Dedifferentiated amniotic fluid mesenchymal stem cell (primary cell): ENCODE measurements at regions not wholly inside any gene's neighbourhood (a gene's known extent, or its start where the extent isn't known, plus 50 kb on each side); places are given as distances from the start of the nearest gene placed in this dataset.

Experiments
- DNase-seq: peaks from one replicate; pipeline ENCODE4 v3.0.0-alpha.2; 2016; ENCODE audit errors: extremely low spot score

- DNase-seq, result peak; percentile 30
These were observed 136.9 kb upstream of the CDK6 start for GRCh38 chr7:92973293-92973731.

GRCh38 chr7:92972441-92972840 is 136.1 kb upstream of the CDK6 start:
- DNase-seq, result no peak

GRCh38 chr7:92969061-92969460 is 132.7 kb upstream of the CDK6 start:
- no peak for DNase-seq

- DNase-seq, result no peak
These were observed 132.1 kb upstream of the CDK6 start for GRCh38 chr7:92968502-92968901.

GRCh38 chr7:92967238-92967637 is 130.9 kb upstream of the CDK6 start:
- no peak for DNase-seq

DNA sequence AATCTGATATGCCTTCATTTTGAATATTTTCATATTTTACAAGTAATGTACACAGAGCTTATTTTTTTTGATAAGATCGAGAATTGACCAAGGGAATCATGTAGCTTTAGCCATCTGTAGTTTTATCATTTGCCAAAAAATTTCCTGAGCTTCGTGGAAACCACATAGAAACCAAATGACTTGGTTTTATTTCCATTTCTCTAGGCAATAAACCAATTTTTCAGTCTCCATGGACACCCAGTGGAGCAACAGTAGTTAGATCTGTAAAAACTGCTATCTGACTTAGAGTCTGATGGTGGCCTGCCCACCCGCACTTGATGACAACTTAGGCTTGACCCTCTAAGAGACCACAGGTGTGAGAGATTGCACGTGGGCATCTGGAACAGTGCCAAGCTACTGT is 127.8 kb upstream of the CDK6 start:
- no peak for DNase-seq

GRCh38 chr7:92963566-92963965 is 127.2 kb upstream of the CDK6 start:
- DNase-seq, result no peak

DNA sequence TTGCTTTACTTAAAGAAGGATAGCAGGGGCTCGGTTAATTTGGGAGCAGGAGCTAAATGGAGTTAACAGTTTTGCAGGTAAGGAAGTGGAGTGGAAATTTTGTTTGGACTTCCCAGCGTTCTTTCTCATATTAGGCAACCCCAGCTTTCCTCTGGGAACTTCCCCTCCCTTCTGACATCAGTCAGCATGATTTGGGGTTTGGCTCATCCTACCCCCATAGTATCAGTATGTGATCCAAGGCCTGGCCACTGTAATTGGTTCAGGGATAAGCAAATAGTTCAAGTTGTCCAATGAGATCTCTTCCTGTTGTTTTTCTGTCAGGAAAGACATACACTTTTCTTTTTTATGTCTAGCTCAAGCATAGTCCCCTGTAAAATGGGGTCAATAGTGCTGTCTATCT is 125.6 kb upstream of the CDK6 start:
- DNase-seq, result no peak

- no peak for DNase-seq
These were observed 120.2 kb upstream of the CDK6 start for GRCh38 chr7:92956575-92956974.

DNA sequence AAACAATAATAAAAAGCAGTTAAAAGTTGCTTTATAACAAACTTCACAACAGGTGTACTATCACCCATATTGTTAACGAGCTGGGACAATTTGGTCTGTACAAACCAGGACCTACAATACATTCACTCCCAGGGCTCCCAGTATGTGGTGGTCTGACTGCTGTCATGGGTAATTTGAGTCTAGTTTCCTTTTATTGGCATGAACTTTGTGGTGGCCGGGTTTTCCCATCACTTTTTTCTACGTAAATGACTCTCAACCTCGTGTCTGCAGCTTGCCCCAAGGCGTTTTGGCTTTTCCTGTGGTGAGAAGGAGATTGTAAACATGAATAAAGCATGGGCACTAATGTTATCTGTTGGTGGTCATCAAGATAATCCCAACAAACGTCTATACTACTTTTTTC is 118.7 kb upstream of the CDK6 start:
- no peak for DNase-seq

DNA sequence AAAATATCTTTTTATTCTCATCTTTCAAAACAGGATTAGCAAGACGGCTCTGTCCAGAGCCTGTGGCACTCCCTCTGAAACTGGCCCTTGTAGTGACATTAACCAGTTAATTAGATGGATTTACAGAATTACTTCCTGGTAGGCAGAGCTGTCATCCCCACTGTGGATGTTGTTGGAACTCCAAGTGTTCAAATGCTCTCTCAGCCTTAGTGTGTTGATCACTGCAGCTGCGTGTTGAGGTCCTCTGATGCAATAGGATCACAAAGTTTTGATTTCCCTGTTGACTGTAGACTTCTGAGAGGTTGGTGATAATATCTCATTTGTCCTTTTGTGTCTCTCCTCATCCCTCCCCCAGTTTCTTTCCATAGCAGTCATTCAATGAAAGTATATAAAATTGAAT is 117.3 kb upstream of the CDK6 start:
- DNase-seq, result no peak

- no peak for DNase-seq
These were observed 113.4 kb upstream of the CDK6 start for GRCh38 chr7:92949748-92950147.

DNA sequence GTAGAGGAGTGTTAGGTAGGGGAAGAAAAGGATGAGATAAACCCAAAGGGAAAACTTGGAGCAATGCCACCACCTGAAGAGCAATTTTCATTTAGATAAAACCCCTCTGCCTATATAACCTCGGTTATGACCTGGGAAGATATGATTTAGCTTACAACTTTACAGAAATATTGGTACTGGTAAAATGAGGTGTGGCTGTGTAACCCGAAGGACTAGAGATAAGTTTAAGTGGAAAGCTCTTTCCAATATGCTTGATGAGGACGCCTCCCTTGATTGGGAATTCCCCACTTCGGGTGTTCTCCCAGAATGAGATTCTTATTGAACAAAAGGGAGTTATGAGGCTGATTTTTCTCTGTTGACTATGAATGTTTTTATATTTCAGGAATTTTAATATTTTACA is 109.5 kb upstream of the CDK6 start:
- no peak for DNase-seq

GRCh38 chr7:92944633-92945032 is 108.3 kb upstream of the CDK6 start:
- DNase-seq, result peak; percentile 10

- DNase-seq, result peak; percentile 10
These were observed 106.3 kb upstream of the CDK6 start for GRCh38 chr7:92942706-92943105.

DNA sequence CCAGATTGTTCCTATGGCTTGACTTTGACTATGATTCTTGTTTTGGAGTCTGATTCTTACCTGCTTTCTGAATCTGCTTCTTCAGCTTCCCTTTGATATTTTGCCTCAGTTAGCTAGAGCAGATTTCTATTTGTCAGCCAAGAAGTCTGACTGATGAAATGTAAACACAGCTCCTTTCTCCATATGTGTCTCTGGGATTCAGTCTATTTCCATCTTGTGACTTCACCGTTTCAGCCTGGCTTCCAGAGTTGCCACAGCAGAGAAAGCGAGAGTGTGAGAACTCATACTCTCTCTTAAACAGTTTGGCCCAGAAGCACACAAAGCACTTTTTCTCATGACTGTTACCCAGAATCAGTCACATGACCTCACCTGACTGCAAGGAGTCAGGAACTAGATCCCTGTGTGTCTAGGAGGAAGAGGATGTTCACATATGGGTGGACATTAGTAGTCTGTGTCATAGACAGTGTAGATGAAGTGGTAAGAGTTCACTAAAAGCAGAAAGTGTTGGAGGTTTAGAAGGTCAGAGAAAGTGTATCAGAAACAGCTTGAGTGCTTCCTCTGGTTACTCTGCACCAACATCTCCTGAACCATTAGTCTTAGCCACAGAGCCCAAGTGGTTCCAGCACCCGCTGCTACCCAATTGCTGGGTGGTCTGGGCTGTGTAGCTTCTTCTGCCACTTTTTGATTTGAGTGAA is 103.4 kb upstream of the CDK6 start:
- no peak for DNase-seq

DNA sequence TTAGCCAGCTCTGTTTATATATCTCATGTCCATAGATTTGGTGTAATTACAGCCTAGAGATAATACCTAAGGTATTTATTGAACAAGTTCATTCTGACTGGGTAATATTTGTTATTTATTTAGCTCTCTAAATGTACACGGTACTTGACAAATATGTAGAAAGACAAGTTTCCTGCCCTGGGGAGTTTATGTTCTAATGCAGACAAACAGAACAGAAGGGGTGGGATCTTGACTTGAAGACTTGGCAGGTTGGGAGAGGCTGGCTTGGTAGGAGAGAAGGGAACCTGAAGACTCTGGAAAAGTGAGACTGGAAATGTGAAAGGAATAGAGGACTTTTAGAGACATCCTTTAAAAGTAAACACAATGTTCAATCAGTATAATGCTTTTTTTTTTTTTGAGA is 97.7 kb upstream of the CDK6 start:
- DNase-seq, result no peak

GRCh38 chr7:92932450-92932849 is 96.1 kb upstream of the CDK6 start:
- DNase-seq, result no peak

DNA sequence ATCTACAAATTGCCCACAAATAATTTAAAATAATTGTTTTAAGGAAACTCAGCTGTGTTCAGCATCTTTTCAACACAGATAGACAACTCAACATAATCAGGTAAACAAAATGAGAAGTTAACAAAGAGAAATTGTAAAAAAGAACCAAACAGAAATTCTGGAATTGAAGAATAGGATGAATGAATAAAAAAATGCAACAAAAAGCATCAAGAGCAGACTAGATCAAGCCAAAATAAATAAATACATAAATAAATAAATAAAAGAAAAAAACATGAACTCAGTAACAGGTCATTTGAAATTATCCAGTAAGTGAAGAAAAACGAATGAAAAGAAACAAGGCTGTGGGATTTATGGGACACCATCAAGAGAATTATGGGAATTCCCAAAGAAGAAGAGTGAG is 94.0 kb upstream of the CDK6 start:
- no peak for DNase-seq

DNA sequence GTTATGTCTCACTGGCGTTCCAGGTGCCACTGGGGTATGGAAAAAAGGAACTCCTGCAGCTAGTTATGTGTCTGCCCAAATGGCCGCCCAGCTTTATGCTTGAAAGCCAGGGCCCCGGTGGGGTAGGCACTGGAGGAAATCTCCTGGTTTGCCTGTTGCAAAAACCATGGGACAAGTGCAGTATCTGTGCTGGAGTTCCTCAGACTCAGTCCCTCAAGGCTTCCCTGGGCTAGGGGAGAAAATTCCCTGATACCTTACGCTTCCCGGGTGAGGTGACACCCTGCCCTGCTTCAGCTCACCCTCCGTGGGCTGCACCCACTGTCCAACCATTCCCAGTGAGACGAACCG is 90.3 kb upstream of the CDK6 start:
- DNase-seq, result no peak

DNA sequence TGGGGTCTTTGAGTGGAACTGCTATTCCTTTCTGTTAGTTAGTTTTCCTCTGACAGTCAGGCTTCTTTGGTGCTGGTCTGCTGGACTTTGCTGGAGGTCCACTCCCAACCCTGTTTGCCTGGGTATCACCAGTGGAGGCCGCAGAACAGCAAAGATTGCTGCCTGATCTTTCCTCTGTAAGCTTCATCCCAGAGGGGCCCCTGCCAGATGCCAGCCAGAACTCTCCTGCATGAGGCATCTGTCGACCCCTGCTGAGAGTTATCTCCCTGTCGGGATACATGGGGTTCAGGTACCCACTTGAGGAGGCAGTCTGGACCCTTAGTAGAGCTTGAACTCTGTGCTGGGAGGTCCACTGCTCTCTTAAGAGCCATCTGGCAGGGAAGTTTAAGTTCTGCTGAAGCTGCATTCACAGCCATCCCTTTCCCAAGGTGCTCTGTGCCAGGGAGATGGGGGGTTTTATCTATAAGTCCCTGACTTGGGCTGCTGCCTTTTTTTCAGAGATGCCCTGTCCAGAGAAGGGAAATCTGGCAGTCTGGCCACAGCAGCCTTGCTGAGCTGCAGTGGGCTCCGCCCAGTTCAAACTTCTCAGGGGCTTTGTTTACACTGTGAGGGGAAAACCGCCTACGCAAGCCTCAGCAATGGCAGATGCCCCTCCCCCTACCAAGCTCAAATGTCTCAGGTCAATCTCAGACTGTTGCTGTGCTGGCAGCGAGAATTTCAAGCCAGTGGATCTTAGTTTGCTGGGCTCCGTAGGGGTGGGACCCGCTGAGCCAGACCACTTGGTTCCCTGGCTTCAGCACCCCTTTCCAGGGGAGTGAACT is 89.7 kb upstream of the CDK6 start:
- no peak for DNase-seq

- no peak for DNase-seq
These were observed 88.4 kb upstream of the CDK6 start for GRCh38 chr7:92924800-92925199.

DNA sequence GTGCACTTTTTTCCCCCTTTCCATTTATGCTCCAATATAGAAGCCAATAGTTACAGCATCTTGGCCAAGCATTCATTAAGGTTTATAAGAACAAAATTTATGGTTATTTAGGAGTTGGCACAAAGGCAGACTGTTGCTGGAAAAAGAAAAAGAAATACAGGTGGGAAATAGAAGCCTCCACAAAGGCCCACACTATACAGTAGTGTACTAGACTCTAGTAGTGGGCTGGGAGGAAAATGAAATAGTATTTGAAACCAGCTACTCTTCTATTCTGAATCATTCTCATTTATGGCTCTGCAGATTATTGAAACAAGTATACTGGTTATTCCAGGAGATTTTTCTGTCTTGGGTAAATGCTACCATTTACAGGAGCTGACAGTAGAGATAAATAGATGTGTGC is 80.9 kb upstream of the CDK6 start:
- DNase-seq, result no peak
